ENCODE measurements at regions not wholly inside any gene's neighbourhood (a gene's known extent, or its start where the extent isn't known, plus 50 kb on each side); places are given as distances from the start of the nearest gene placed in this dataset.
"Not testable (repeated sequence)": the region's sequence is repeated elsewhere in the genome, so short reads cannot be mapped to it uniquely, and the experiment has no call there.

- FAIRE-seq; H3K36me3 ChIP-seq (ENCODE audit: control insufficient read depth in 2 of 2, insufficient read depth in 2 of 2, low read length in 1 of 2); BruUV-seq (replicated peaks); H3K27ac ChIP-seq (ENCODE audit: control insufficient read depth, insufficient read depth); CTCF ChIA-PET; H3K9ac ChIP-seq (ENCODE audit: control insufficient read depth, insufficient read depth, low read length); H3K4me3 ChIP-seq; ATAC-seq; H3K4me2 ChIP-seq (ENCODE audit: control insufficient read depth, insufficient read depth); in situ Hi-C loops (cut with MboI); DNase-seq (ENCODE audit: low read depth, low spot score); SMC1A ChIA-PET (ENCODE audit: uncharacterized antibody, unreplicated experiment); H3K27me3 ChIP-seq (replicated peaks in 1 of 2; ENCODE audit: control insufficient read depth in 2 of 2, insufficient read depth in 2 of 2, low read length in 1 of 2); POLR2A ChIA-PET; RAD21 ChIA-PET (ENCODE audit: unreplicated experiment); intact Hi-C loops (cut with micrococcal nuclease; ENCODE audit: unreplicated experiment); H4K20me1 ChIP-seq (ENCODE audit: control insufficient read depth, insufficient read depth); H3K79me2 ChIP-seq (ENCODE audit: control insufficient read depth, insufficient read depth, low read length); H3K4me1 ChIP-seq (ENCODE audit: control insufficient read depth, insufficient read depth, low read length); H2AFZ ChIP-seq (ENCODE audit: control insufficient read depth, low read depth, low read length); H3K9me3 ChIP-seq (replicated peaks; ENCODE audit: control insufficient read depth, insufficient read depth, low read length): not testable (repeated sequence)
- WGBS (ENCODE audit: insufficient coverage, insufficient replicate concordance, low lambda C conversion rate, missing lambda C conversion rate), result 5% methylated on average over 1 of the region's 3 CpGs
Measured at GRCh38 chr7:84710538-84710937, 476.3 kb downstream of the SEMA3D start.

GRCh38 chr7:84705706-84706105, 481.1 kb downstream of the SEMA3D start:
- Histone ChIP-seq H3K4me3 (no peak overlapping the region), H3K9ac (ENCODE audit: control insufficient read depth, insufficient read depth, low read length) (no peak overlapping the region), H3K27me3 (replicated peaks in 1 of 2; ENCODE audit: control insufficient read depth in 2 of 2, insufficient read depth in 2 of 2, low read length in 1 of 2) (no peaks in the 10 kb centered on the region), H3K27ac (ENCODE audit: control insufficient read depth, insufficient read depth) (no peak overlapping the region), H2AFZ (ENCODE audit: control insufficient read depth, low read depth, low read length) (no peak overlapping the region), H3K4me1 (ENCODE audit: control insufficient read depth, insufficient read depth, low read length) (no peaks in the 10 kb centered on the region), H4K20me1 (ENCODE audit: control insufficient read depth, insufficient read depth) (no peaks in the 10 kb centered on the region), H3K79me2 (ENCODE audit: control insufficient read depth, insufficient read depth, low read length) (no peaks in the 10 kb centered on the region), H3K4me2 (ENCODE audit: control insufficient read depth, insufficient read depth) (no peak overlapping the region), H3K9me3 (replicated peaks; ENCODE audit: control insufficient read depth, insufficient read depth, low read length) (no peaks in the 10 kb centered on the region), H3K36me3 (ENCODE audit: control insufficient read depth in 2 of 2, insufficient read depth in 2 of 2, low read length in 1 of 2) (no peaks in the 10 kb centered on the region)
- ATAC-seq (no peak), DNase-seq (ENCODE audit: low read depth, low spot score) (no peak), FAIRE-seq (no peak)
- intact Hi-C loops (cut with micrococcal nuclease; ENCODE audit: unreplicated experiment), result no loop called here
- ChIA-PET RAD21 (ENCODE audit: unreplicated experiment) (interaction anchor here (1.2 kb wide), 1 partner anchor 206 kb away, joined by 3 read pairs; no protein-coding TSS in a partner anchor), SMC1A (ENCODE audit: uncharacterized antibody, unreplicated experiment) (interaction anchor here (0.8 to 0.9 kb wide), 2 partner anchors 24 to 55 kb away, joined by 3 to 5 read pairs; no protein-coding TSS in a partner anchor), POLR2A (interaction anchor here (0.6 to 1.0 kb wide), 2 partner anchors 9 to 18 kb away, joined by 3 to 4 read pairs; no protein-coding TSS in a partner anchor), CTCF (no interaction called here)
- BruUV-seq (replicated peaks), result no TSS peak
- in situ Hi-C loops (cut with MboI), result no loop called here
- 31% methylated on average over 1 of the region's 1 CpG for WGBS (ENCODE audit: insufficient coverage, insufficient replicate concordance, low lambda C conversion rate, missing lambda C conversion rate)
- TF ChIP-seq ATF3 (IDR thresholded peaks at IDR 0.05; ENCODE audit: borderline replicate concordance, extremely low read depth, low read depth, low read length) (no peak), E4F1 (IDR thresholded peaks at IDR 0.05; ENCODE audit: borderline replicate concordance, partially characterized antibody) (no peak), TCF7 (IDR thresholded peaks at IDR 0.05; ENCODE audit: borderline replicate concordance) (no peak), SUPT20H (IDR thresholded peaks at IDR 0.05; ENCODE audit: borderline replicate concordance, control insufficient read depth, low read depth, low read length) (no peak), WRNIP1 (IDR thresholded peaks at IDR 0.05; ENCODE audit: borderline replicate concordance, low read depth, low read length) (no peak), KLF5 (IDR thresholded peaks at IDR 0.05; ENCODE audit: partially characterized antibody) (no peak), MYC (IDR thresholded peaks at IDR 0.05; ENCODE audit: insufficient read depth, insufficient read length, insufficient replicate concordance, low read length, severe bottlenecking) (no peak), ZBTB33 (IDR thresholded peaks at IDR 0.05) (no peak)

All from GM12878 (cell line).